ENCODE measurements at regions not wholly inside any gene's neighbourhood (a gene's known extent, or its start where the extent isn't known, plus 50 kb on each side); places are given as distances from the start of the nearest gene placed in this dataset.
"Not testable (repeated sequence)": the region's sequence is repeated elsewhere in the genome, so short reads cannot be mapped to it uniquely, and the experiment has no call there.

- no peak for DNase-seq
Observed at GRCh38 chr12:9334041-9334692, 126.0 kb upstream of the PZP start.

GRCh38 chr12:9333161-9333560 is 125.0 kb upstream of the PZP start:
- no peak for DNase-seq

- no peak for DNase-seq
Observed at GRCh38 chr12:9332564-9332963, 124.4 kb upstream of the PZP start.

- DNase-seq = peak; percentile 61
Observed at GRCh38 chr12:9331218-9331626, 123.0 kb upstream of the PZP start.

GRCh38 chr12:9329019-9329418 is 120.8 kb upstream of the PZP start:
- no peak for DNase-seq

GRCh38 chr12:9328065-9328464 is 119.9 kb upstream of the PZP start:
- DNase-seq = no peak

GRCh38 chr12:9327320-9327719 is 119.1 kb upstream of the PZP start:
- DNase-seq = no peak

- DNase-seq = not testable (repeated sequence)
Observed at GRCh38 chr12:9326849-9327248, 118.7 kb upstream of the PZP start.

- DNase-seq = no peak
Observed at GRCh38 chr12:9326085-9326484, 117.9 kb upstream of the PZP start.

GRCh38 chr12:9325471-9325870 is 117.3 kb upstream of the PZP start:
- no peak for DNase-seq

- DNase-seq = no peak
Observed at GRCh38 chr12:9324782-9325181, 116.6 kb upstream of the PZP start.

GRCh38 chr12:9323144-9323681 is 115.0 kb upstream of the PZP start:
- DNase-seq = no peak

GRCh38 chr12:9319842-9320173 is 111.6 kb upstream of the PZP start:
- DNase-seq = no peak

GRCh38 chr12:9319044-9319841 is 111.0 kb upstream of the PZP start:
- no peak for DNase-seq

GRCh38 chr12:9313479-9313878 is 105.3 kb upstream of the PZP start:
- not testable (repeated sequence) for DNase-seq

- not testable (repeated sequence) for DNase-seq
Observed at GRCh38 chr12:9312406-9313392, 104.5 kb upstream of the PZP start.

GRCh38 chr12:9311454-9311853 is 103.3 kb upstream of the PZP start:
- not testable (repeated sequence) for DNase-seq

GRCh38 chr12:9310645-9311044 is 102.5 kb upstream of the PZP start:
- not testable (repeated sequence) for DNase-seq

- DNase-seq = peak; percentile 62
Observed at GRCh38 chr12:9309749-9310148, 101.6 kb upstream of the PZP start.

- not testable (repeated sequence) for DNase-seq
Observed at GRCh38 chr12:9308745-9309144, 100.5 kb upstream of the PZP start.

- not testable (repeated sequence) for DNase-seq
Observed at GRCh38 chr12:9308163-9308562, 100.0 kb upstream of the PZP start.

- DNase-seq = not testable (repeated sequence)
Observed at GRCh38 chr12:9307255-9307654, 99.1 kb upstream of the PZP start.

GRCh38 chr12:9306004-9306403 is 97.8 kb upstream of the PZP start:
- DNase-seq = not testable (repeated sequence)

Measured in RPMI8226 (cell line).